ENCODE measurements at regions not wholly inside any gene's neighbourhood (a gene's known extent, or its start where the extent isn't known, plus 50 kb on each side); places are given as distances from the start of the nearest gene placed in this dataset.
A peak's percentile ranks its signal among the peaks of the same experiment; 100 is the strongest.
"Not testable (repeated sequence)": the region's sequence is repeated elsewhere in the genome, so short reads cannot be mapped to it uniquely, and the experiment has no call there.

DNA sequence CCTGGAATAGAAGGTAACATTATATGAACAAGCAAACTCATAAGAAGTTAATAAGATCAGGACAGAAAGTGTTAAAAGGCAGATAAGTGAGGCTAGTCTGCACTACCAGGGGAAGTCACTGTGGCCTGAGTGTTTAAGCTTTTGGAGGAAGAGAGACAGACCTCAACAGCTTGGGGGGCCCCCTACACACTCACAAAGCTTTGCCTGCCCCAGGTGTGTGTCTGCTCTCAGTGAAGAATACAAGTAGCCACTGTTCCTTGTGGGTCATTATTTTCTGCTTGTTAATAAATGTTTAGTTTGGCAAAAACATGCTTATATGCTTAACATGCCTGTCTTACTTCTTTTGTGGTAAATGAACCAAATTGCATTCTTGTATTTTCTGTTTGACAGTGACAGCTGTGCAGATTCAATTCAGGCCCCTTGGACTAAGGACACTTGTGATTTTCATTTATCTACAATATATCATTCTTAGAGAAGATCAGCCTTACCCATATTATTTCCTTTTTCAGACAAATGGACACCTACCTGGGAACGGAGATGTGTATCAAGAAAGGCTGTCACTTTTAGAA, 50.7 kb upstream of the C12orf71 start:
- no peaks in the 10 kb centered on the region for H3K4me1 Mint-ChIP-seq
- H3K36me3 Mint-ChIP-seq (ENCODE audit: low read depth), result peaks cover 3% of the 10 kb centered on the region
- DNase-seq (no peak), ATAC-seq (no peak)
- no peak overlapping the region for H3K27ac Mint-ChIP-seq
- H3K4me3 Mint-ChIP-seq, result no peak overlapping the region
- no peaks in the 10 kb centered on the region for H3K27me3 Mint-ChIP-seq
- H3K9me3 Mint-ChIP-seq, result peaks cover 3% of the 10 kb centered on the region

DNA sequence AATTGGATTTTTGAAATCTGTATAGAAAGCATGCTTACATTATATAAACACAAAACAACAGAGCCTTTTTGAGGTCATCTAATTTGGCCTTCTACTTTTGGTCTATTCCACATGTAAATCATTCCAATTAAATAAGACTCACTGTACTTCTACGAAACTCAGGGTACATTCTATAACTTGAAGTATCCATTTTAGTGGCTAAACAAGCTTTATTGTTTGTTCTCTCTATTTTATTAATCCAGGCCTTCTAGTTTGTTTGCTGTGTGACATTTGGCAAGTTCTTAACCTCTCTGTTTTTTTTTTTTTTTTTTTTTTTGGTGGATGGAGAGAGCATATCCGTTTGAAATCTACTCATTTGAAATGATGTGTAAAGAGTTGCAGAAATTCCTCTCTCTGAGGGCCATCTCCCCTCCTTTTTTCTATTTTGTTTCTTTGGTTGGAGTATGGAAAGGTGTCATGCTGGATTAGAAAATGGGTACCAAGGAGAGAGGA, 58.1 kb upstream of the C12orf71 start:
- H3K36me3 Mint-ChIP-seq (ENCODE audit: low read depth), result peaks cover 3% of the 10 kb centered on the region
- no peak overlapping the region for H3K27ac Mint-ChIP-seq
- H3K4me3 Mint-ChIP-seq, result no peak overlapping the region
- no peak for ATAC-seq
- peaks cover 3% of the 10 kb centered on the region for H3K9me3 Mint-ChIP-seq
- DNase-seq, result no peak
- no peaks in the 10 kb centered on the region for H3K27me3 Mint-ChIP-seq
- H3K4me1 Mint-ChIP-seq, result peaks cover 16% of the 10 kb centered on the region

DNA sequence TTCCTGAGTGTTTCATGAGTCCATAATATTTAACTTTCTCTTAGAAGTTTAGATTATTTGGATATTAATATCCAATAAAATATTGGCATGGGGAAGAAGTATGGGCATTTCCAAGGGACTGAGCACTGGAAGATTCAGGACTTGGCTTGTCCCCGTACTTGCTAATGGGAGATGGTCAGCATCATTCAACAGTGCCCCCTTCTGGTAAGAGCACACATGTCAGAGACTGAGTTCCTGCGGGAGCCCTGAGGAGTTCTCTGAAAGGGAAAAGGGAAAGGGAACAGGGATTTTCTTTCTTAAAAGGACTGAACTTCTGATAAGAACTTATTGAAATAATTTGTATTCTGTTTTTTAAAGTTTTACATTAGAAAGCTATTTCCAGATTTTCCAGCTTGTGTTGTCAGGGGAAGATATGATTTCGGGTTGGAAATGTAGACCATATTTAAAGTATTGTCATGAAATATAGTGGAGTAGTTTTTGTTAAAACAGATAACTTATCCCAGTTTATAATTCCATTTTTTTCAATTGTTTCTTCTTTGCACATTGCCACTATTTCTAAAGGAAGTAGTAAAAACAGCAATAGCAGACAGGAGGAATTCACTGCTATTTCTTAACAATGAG, 59.8 kb upstream of the C12orf71 start:
- no peaks in the 10 kb centered on the region for H3K27me3 Mint-ChIP-seq
- ATAC-seq, result no peak
- peaks cover 17% of the 10 kb centered on the region for H3K4me1 Mint-ChIP-seq
- H3K4me3 Mint-ChIP-seq, result no peak overlapping the region
- no peaks in the 10 kb centered on the region for H3K36me3 Mint-ChIP-seq (ENCODE audit: low read depth)
- H3K9me3 Mint-ChIP-seq, result no peaks in the 10 kb centered on the region
- no peak overlapping the region for H3K27ac Mint-ChIP-seq
- peak; percentile 50 for DNase-seq

- Mint-ChIP-seq H3K36me3 (ENCODE audit: low read depth) (no peaks in the 10 kb centered on the region), H3K4me1 (peaks cover 17% of the 10 kb centered on the region), H3K9me3 (no peaks in the 10 kb centered on the region), H3K4me3 (peak overlapping the region; percentile 34), H3K27ac (no peak overlapping the region), H3K27me3 (no peaks in the 10 kb centered on the region)
- DNase-seq, result no peak
- no peak for ATAC-seq
Measured at GRCh38 chr12:27143256-27144069, 61.1 kb upstream of the C12orf71 start.

GRCh38 chr12:27145725-27146124, 63.3 kb upstream of the C12orf71 start:
- not testable (repeated sequence) for H3K36me3 Mint-ChIP-seq (ENCODE audit: low read depth); H3K9me3 Mint-ChIP-seq; H3K27ac Mint-ChIP-seq; H3K27me3 Mint-ChIP-seq; ATAC-seq; DNase-seq; H3K4me3 Mint-ChIP-seq
- H3K4me1 Mint-ChIP-seq, result peaks cover 17% of the 10 kb centered on the region

DNA sequence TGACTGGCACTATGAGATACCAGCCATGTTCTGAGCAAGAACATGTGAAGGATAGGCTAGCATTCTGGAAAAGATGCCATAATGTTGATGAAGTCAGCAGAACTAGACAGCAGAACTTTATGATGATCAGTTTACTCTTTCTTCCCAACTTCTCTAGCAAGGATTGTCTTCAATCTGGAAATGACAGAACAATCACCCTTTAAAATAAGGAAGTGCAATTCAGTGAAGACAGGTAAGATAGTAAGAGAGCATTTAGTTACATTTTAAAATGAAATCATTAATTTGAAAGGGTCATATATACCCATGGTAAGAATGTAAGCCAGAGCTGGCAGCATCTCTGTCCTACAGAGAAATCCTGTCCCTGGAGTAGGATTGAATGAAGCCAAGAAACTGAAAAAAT, 66.0 kb upstream of the C12orf71 start:
- Mint-ChIP-seq H3K36me3 (ENCODE audit: low read depth) (no peaks in the 10 kb centered on the region), H3K27ac (no peak overlapping the region), H3K9me3 (no peaks in the 10 kb centered on the region), H3K27me3 (no peaks in the 10 kb centered on the region), H3K4me1 (peaks cover 9% of the 10 kb centered on the region), H3K4me3 (no peak overlapping the region)
- DNase-seq (no peak), ATAC-seq (no peak)

DNA sequence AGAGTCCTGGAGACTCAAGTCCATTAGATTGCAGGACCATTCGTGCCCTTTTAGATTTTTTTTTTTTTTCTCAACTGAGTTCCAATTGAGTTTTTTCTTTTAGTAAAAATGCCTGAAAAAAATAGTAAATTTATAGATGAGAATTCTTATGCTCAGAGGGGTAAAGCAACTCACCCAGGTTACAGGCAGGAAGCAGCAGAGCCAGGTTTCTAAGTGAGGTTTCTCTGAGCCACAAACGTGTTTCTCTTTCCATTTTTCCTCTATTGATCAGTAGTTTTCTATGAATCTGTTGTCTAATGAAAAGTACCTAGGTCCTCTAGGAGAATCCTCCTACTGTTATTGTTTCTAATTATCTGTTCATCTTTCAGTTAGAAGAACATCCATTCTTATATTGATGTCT, 66.4 kb upstream of the C12orf71 start:
- no peaks in the 10 kb centered on the region for H3K9me3 Mint-ChIP-seq
- DNase-seq, result no peak
- no peak overlapping the region for H3K27ac Mint-ChIP-seq
- no peaks in the 10 kb centered on the region for H3K27me3 Mint-ChIP-seq
- H3K36me3 Mint-ChIP-seq (ENCODE audit: low read depth), result no peaks in the 10 kb centered on the region
- H3K4me1 Mint-ChIP-seq, result peaks cover 5% of the 10 kb centered on the region
- no peak for ATAC-seq
- H3K4me3 Mint-ChIP-seq, result no peak overlapping the region

DNA sequence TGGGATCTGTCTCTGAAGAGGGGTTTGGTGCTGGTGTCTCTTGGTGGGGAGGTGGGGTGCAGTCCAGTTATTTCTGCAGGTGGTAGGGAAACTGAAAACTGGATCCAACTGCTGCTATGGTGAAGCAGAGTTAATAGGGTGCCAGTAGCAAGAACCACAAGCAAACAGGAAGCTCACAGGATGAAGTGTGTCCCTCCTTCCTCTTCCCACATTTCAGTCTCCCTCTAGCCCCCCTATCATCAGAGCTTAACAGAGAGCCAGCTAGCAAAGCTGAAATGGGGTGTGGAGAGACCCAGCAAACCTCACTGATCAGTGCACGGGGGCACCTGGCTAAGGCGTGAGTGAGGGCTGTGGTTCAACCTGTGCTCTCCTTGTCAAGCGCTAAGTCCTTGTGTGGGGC, 69.1 kb upstream of the C12orf71 start:
- Mint-ChIP-seq H3K9me3 (no peaks in the 10 kb centered on the region), H3K36me3 (ENCODE audit: low read depth) (no peaks in the 10 kb centered on the region), H3K27ac (no peak overlapping the region), H3K27me3 (no peaks in the 10 kb centered on the region), H3K4me3 (no peak overlapping the region), H3K4me1 (no peaks in the 10 kb centered on the region)
- ATAC-seq (no peak), DNase-seq (no peak)

GRCh38 chr12:27158297-27158696, 75.9 kb upstream of the C12orf71 start:
- Mint-ChIP-seq H3K9me3 (no peaks in the 10 kb centered on the region), H3K27ac (no peak overlapping the region), H3K36me3 (ENCODE audit: low read depth) (no peaks in the 10 kb centered on the region), H3K4me1 (no peaks in the 10 kb centered on the region), H3K4me3 (no peak overlapping the region), H3K27me3 (no peaks in the 10 kb centered on the region)
- no peak for ATAC-seq
- DNase-seq, result no peak

- peaks cover 5% of the 10 kb centered on the region for H3K4me1 Mint-ChIP-seq
- ATAC-seq, result no peak
- peaks cover 5% of the 10 kb centered on the region for H3K9me3 Mint-ChIP-seq
- H3K27ac Mint-ChIP-seq, result no peak overlapping the region
- H3K27me3 Mint-ChIP-seq, result no peaks in the 10 kb centered on the region
- no peak for DNase-seq
- no peak overlapping the region for H3K4me3 Mint-ChIP-seq
- H3K36me3 Mint-ChIP-seq (ENCODE audit: low read depth), result no peaks in the 10 kb centered on the region
Measured at GRCh38 chr12:27161458-27162228, 79.3 kb upstream of the C12orf71 start.

DNA sequence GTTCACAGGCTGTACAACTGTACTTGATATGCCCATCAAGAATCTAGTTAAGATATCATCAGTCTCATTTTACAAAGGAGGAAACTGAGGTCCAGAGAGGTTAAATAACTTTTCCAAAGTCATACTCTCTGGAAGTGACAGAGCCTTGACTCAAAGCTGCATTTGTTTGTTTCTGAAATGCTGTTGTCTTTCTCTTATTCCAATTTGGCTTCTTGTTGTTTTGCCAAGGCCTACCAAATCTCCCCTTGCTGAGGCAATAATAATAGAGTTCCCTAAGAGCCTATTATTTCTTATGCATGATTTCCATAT, 79.8 kb upstream of the C12orf71 start:
- Mint-ChIP-seq H3K9me3 (peaks cover 5% of the 10 kb centered on the region), H3K4me3 (no peak overlapping the region), H3K27me3 (no peaks in the 10 kb centered on the region), H3K27ac (no peak overlapping the region), H3K4me1 (peaks cover 5% of the 10 kb centered on the region), H3K36me3 (ENCODE audit: low read depth) (no peaks in the 10 kb centered on the region)
- no peak for DNase-seq
- ATAC-seq, result no peak

GRCh38 chr12:27163048-27163715, 80.8 kb upstream of the C12orf71 start:
- Mint-ChIP-seq H3K27me3 (no peaks in the 10 kb centered on the region), H3K9me3 (peaks cover 5% of the 10 kb centered on the region), H3K4me3 (no peak overlapping the region), H3K4me1 (peaks cover 5% of the 10 kb centered on the region), H3K27ac (no peak overlapping the region), H3K36me3 (ENCODE audit: low read depth) (no peaks in the 10 kb centered on the region)
- no peak for ATAC-seq
- no peak for DNase-seq

DNA sequence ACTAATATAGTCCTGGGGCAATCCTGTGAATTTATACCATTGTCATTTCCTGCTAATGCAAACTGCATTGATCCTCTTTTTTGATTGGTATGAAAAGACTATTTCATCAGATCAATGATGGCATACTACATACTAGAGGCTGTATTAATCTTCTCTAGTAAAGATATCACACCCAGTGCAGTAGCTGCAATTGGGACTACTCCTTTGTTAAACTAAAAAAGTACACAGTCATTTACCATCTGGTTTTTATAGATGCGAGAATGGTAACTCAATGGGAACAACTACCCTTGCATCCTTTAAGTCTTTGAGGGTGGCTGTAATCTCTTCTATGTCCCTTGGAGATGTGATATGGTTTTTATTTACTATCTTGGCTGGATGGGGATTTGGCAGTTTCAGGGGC, 80.2 kb upstream of the STK38L start:
- peaks cover 5% of the 10 kb centered on the region for H3K4me1 Mint-ChIP-seq
- no peaks in the 10 kb centered on the region for H3K27me3 Mint-ChIP-seq
- no peaks in the 10 kb centered on the region for H3K36me3 Mint-ChIP-seq (ENCODE audit: low read depth)
- no peak overlapping the region for H3K4me3 Mint-ChIP-seq
- DNase-seq (no peak), ATAC-seq (no peak)
- H3K9me3 Mint-ChIP-seq, result peaks cover 6% of the 10 kb centered on the region
- no peak overlapping the region for H3K27ac Mint-ChIP-seq

GRCh38 chr12:27164330-27165040, 79.6 kb upstream of the STK38L start:
- Mint-ChIP-seq H3K4me3 (no peak overlapping the region), H3K4me1 (peaks cover 5% of the 10 kb centered on the region), H3K27me3 (no peaks in the 10 kb centered on the region), H3K9me3 (peaks cover 12% of the 10 kb centered on the region), H3K27ac (no peak overlapping the region), H3K36me3 (ENCODE audit: low read depth) (no peaks in the 10 kb centered on the region)
- no peak for DNase-seq
- no peak for ATAC-seq
